Activated CD4-positive, alpha-beta T cell treated with anti-CD3 and anti-CD28 coated beads, Interleukin-2, amount 50 U/mL, for 48 hours (primary cell): ENCODE measurements at regions not wholly inside any gene's neighbourhood (a gene's known extent, or its start where the extent isn't known, plus 50 kb on each side); places are given as distances from the start of the nearest gene placed in this dataset.
"Not testable (repeated sequence)": the region's sequence is repeated elsewhere in the genome, so short reads cannot be mapped to it uniquely, and the experiment has no call there.

ENCODE experiments used
- DNase-seq, 2 experiments: peaks; one replicate each; pipeline ENCODE4 v3.0.0-alpha.2; 2020

DNA sequence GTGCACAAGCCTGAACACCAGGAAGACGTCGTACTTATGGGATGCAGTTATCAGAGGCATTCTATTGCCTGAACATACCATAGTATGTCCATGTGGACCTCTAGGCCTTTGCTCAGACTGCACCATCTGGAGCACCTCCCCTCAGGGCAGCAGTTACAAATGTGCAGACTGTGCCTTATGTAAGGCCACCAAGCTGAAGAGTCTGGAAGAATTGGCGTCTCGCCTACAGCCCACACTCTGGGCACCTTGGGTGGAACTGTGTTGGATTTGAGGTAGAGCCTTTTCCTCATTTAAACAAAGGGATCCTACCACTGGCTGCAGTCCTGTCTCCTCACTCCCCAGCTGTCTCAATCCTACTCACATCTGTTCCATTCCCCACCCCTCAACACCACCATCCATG lies 204.3 kb upstream of the FRMD6 start:
- DNase-seq: no peak

GRCh38 chr14:51448831-51449670 lies 202.7 kb upstream of the FRMD6 start:
- DNase-seq: no peak

DNA sequence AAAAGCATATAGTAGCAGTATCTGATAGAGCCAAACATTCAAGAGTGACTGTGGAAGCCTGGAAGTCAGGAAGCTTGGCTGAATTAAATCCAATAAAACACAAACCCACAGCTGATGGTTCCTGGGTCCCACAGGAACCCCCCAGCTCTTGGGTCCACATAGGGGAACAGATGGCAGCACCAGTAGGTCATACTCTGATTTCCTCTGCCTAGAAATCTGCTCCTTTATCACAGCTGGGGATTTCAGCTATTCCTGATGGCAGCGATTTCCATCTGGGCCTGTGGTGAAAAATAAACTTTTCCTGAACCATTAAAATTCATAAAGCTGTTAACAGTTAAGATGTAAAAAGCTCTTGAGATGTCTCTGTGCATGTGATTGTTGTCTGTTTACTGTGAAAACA lies 202.0 kb upstream of the FRMD6 start:
- no peak for DNase-seq

DNA sequence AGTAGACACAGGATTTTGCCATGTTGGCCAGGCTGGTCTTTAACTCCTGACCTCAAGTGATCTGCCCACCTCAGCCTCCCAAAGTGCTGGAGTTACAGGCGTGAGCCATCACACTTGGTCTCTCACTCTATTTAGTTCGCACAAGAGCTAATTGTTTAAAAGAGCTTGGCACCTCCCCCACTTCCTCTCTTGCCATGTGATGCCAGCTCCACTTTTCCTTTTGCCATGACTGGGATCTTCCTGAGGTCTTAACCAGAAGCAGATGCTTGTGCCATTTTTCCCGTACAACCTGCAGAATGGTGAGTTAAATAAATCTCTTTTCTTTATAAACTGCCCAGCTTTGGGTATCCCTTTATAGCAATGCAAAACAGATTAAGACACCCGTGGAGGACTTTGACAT lies 200.1 kb upstream of the FRMD6 start:
- DNase-seq: no peak

DNA sequence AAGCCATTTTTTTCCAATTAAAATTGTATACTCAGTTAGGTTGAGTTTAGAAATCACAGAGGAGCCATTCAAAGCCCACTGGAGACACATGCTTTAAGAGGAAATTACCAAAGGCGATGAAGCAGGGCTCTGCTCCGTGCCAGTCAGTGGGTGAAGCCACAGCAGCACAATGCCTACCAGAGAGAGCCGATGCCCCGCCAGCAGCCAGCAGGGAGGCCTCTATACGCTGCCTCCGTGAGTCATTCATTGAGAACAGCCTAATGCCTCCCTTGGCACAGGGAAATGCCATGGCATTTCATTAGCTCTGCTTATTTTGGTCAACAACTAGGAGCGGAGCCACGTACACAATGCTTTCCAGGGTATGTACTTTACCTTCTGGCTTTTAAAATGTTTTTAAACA lies 197.8 kb upstream of the FRMD6 start:
- DNase-seq: no peak

DNA sequence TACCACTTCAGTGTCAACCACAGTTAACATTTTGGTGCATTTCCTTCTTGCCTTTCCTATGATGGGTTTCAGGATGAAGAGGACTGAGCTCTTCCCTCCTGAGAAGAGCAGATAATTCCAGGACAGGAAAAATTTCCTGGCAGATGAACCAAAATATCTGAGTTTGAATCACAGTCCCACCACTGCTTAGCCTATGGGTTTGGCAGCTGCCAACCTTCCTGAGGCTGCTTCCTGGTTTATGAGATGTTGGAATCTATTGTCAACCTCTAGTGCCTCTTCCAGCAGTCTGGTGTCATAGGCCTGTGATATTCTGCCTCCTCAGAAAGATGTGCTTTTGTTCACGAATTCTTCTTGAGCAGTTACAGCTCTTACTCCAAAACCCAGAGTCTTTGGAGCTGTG lies 197.4 kb upstream of the FRMD6 start:
- DNase-seq: no peak

GRCh38 chr14:51455041-51455835 lies 196.5 kb upstream of the FRMD6 start:
- no peak for DNase-seq

- DNase-seq: no peak
These were observed 193.7 kb upstream of the FRMD6 start for GRCh38 chr14:51457843-51458562.

GRCh38 chr14:51458563-51458955 lies 193.2 kb upstream of the FRMD6 start:
- no peak for DNase-seq

DNA sequence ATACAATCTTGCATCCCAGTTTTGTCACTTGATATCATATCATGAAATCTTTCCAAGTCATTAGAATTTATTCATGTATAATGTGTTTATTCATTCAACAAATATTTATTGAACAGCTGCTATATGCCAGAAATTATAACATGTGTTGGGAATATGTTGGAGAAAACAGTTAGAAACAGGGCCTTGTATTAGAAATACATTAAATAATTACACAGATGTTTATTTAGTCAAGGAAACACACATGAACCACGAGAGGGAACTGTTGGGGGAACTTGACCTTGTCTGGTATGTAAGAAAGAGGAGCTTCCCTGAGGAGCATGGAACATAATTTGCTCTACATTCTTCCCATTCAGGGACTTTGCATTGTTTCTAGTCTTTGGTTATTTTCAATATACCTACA lies 191.7 kb upstream of the FRMD6 start:
- no peak for DNase-seq

- no peak for DNase-seq
These were observed 189.5 kb upstream of the FRMD6 start for GRCh38 chr14:51462182-51462581.

GRCh38 chr14:51462706-51463105 lies 189.0 kb upstream of the FRMD6 start:
- DNase-seq: no peak

DNA sequence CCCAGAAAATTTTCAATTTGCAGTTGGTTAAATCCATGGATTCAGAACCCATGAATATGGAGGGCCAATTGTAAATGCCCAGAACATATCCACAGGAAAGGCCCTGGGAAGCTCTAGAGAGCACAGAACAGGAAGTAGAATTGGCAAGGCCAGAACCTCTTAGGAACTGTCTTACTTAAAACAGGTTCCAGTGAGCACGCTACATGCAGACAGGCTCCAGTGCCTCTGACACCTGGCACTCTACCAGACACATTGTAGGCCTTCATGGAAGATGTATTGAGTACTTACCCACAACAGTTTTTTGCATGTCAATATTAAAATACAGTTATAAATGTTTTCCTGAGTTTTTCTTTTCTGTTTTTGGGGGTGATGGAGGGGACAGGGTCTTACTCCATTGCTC lies 188.2 kb upstream of the FRMD6 start:
- DNase-seq: no peak

- DNase-seq: no peak
These were observed 187.3 kb upstream of the FRMD6 start for GRCh38 chr14:51464411-51464810.

GRCh38 chr14:51465486-51465885 lies 186.2 kb upstream of the FRMD6 start:
- no peak for DNase-seq

DNA sequence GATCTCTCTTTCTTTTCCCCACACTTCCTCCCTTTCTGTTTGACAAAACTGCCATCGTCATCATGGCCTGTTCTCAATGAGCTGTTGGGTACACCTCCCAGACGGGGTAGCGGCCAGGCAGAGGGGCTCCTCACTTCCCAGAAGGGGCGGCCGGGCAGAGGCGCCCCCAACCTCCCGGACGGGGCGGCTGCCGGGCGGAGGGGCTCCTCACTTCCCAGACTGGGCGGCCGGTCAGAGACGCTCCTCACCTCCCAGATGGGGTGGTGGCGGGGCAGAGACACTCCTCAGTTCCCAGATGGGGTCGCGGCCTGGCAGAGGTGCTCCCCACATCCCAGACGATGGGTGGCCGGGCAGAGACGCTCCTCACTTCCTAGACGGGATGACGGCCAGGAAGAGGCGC lies 184.3 kb upstream of the FRMD6 start:
- DNase-seq: not testable (repeated sequence)

DNA sequence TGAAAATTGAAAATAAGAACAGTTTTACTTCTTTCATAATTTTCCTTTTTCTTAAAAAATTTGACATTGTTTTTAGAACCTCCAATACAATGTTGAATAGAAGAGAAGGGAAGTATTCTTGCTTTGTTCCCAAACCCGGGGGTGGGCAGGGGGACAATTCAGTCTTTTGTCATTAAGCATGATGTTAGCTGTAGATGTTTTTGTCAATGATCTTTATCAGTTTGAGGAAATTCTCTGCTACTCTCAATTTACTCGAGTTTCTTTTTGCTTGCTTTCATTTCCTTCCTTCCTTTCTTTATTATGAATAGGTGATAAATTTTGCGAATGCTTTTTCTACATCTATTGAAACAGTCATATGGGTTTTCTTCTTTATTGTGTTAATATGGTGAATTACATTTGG lies 183.2 kb upstream of the FRMD6 start:
- DNase-seq: no peak

DNA sequence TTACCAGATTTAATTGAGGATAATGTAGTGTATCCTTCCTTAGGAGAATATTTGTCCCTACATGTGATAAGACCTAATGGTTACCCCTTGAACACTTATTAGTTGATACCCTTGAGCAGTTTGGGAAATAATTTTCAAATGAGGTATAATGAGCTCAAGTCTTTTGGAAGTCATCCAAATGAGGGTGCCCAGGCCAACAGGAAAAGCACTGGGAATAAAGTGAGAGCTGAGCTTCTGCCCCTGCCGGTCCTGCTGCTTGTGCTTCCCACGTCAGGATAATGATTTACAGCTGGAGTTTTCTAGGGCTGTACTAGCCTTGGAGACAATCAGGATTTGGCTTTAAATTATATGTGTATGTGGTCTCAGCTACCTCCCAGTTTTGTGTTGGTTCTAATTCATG lies 178.8 kb upstream of the FRMD6 start:
- no peak for DNase-seq

DNA sequence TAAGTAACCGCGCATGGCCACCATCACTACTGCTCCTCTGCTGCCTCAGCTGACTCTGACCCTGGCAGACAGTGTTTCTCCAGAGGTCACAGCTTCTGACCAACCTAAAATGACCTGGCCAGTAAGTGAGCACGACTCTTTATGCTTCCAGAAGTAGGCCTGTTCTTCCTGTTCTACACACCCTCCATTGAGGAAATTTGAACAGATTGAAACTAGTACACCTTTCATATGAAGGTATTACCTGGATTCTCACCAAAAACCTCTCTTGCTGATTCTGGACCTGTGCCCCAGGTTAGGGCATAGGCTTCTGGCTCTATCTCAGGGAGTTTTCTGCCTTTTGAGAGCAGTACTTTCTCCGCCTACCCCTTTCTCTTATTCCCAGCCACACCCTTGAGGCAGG lies 178.4 kb upstream of the FRMD6 start:
- DNase-seq: no peak

GRCh38 chr14:51473808-51474565 lies 177.7 kb upstream of the FRMD6 start:
- no peak for DNase-seq

DNA sequence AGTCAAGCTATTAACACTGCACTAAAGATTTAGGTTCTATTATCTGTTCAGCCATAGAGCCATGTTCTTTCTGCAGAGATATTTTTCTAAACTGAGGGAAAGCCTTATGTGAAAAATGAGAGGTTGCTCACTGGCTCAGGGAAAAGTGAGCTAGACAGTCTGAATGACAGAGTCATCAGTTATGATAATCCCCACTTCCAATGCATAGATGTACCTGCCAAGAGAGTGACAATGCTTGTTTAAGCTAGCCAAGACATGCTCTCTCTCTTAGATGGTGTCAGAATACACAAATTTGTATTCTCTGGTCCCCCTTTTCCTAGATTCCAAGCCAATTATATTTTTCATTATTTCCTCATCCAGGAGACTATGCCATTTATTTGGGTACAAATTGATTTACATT lies 176.9 kb upstream of the FRMD6 start:
- no peak for DNase-seq

GRCh38 chr14:51478175-51478621 lies 173.5 kb upstream of the FRMD6 start:
- no peak for DNase-seq
